Uterus (tissue), 2 donors: ENCODE measurements at regions not wholly inside any gene's neighbourhood (a gene's known extent, or its start where the extent isn't known, plus 50 kb on each side); places are given as distances from the start of the nearest gene placed in this dataset.

Experiments
- POLR2A ChIP-seq, 2 donors: fragments of 450-650 bp; IDR thresholded peaks; one replicate each; pipeline ENCODE4 v1.6.1; 2016; ENCODE audit warnings: antibody characterized with exemption in 2 of 2, mild to moderate bottlenecking in 1 of 2, moderate library complexity in 1 of 2
- TF ChIP-seq, protein P1 (sequence below), 4 experiments: fragments of 200-600 bp in 2 of 4; fragments of 450-650 bp in 2 of 4; sonication (generic) in 2 of 4; IDR thresholded peaks; one replicate each; pipeline ENCODE4 v1.5.1; 2016 to 2019; ENCODE audit warnings: antibody characterized with exemption in 4 of 4, mild to moderate bottlenecking in 2 of 4, moderate library complexity in 1 of 4

DNA sequence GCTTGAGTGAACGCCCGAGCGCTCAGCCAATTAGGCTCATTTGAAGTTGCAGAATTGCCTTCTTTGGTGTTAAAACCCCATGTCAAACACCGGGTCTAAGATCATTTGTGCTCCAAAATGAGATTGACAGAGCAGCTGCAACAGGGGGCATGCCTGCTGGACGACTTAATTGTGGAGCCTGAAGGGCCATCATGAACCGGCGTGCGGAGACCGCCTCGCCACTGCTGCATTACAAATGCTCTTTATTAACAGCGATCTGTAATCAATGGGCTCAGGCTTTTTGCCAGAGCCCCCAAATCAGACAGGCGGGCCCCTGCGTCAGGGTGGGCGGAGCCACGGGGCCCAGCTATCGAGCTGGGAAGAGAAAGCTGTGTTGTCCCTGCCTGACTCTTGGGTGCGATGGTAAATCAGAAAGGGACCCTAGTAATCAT is 183.2 kb downstream of the SIM1 start:
- TF ChIP-seq, protein P1, sequence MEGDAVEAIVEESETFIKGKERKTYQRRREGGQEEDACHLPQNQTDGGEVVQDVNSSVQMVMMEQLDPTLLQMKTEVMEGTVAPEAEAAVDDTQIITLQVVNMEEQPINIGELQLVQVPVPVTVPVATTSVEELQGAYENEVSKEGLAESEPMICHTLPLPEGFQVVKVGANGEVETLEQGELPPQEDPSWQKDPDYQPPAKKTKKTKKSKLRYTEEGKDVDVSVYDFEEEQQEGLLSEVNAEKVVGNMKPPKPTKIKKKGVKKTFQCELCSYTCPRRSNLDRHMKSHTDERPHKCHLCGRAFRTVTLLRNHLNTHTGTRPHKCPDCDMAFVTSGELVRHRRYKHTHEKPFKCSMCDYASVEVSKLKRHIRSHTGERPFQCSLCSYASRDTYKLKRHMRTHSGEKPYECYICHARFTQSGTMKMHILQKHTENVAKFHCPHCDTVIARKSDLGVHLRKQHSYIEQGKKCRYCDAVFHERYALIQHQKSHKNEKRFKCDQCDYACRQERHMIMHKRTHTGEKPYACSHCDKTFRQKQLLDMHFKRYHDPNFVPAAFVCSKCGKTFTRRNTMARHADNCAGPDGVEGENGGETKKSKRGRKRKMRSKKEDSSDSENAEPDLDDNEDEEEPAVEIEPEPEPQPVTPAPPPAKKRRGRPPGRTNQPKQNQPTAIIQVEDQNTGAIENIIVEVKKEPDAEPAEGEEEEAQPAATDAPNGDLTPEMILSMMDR (IDR thresholded peaks at IDR 0.05), result no peak
- TF ChIP-seq POLR2A (IDR thresholded peaks at IDR 0.05), result no peak
